K562 (cell line): ENCODE measurements at regions not wholly inside any gene's neighbourhood (a gene's known extent, or its start where the extent isn't known, plus 50 kb on each side); places are given as distances from the start of the nearest gene placed in this dataset.
A peak's percentile ranks its signal among the peaks of the same experiment; 100 is the strongest.
"Not testable (repeated sequence)": the region's sequence is repeated elsewhere in the genome, so short reads cannot be mapped to it uniquely, and the experiment has no call there.

Source experiments
- ATAC-seq: fragments of 200-7000 bp; cut with Tn5 transposase; 3 replicates; pipeline ENCODE4 v1.9.1; 2020; ENCODE audit warnings: moderate library complexity
- BruUV-seq: library from RNA; stranded (reverse); fragments of 400-500 nt; replicated peaks from 2 replicates; lab custom pipeline; 2021; lab: Mats Ljungman, UMichigan
- CTCF ChIA-PET: fragments of 300-600 bp; formaldehyde crosslinking; extraction: SDS; loops from one replicate; lab custom pipeline; 2021; ENCODE audit warnings: low intra/inter-chr PET ratio; lab: Yijun Ruan, JAX
- POLR2A ChIA-PET: fragments of 300-600, 350-650 bp; sonication (Branson Sonifier 250); formaldehyde crosslinking; extraction: SDS; loops from one replicate; lab custom pipeline; 2021; ENCODE audit warnings: antibody characterized with exemption, inconsistent platforms; lab: Yijun Ruan, JAX
- DNase-seq, 4 experiments: peaks; one replicate each; pipeline versions ENCODE4 v3.0.0 to v3.0.0-alpha.2; 2011 to 2018; ENCODE audit warnings: low spot score in 3 of 4, mixed read lengths in 3 of 4; ENCODE audit errors: extremely low read depth in 1 of 4
- FAIRE-seq: peaks from 2 replicates; lab custom pipeline; 2011; peaks lifted over from hg19 to GRCh38; lab: Jason Lieb, UNC
- H2AFZ ChIP-seq: 2 replicates; pipeline ENCODE4 v1.6.0; 2011; ENCODE audit warnings: low read depth, low read length, control low read depth, inconsistent platforms
- H3K27ac ChIP-seq: fragments of 200-600 bp; 3 replicates; pipeline ENCODE4 v1.8.0; 2011; ENCODE audit warnings: low read depth, mild to moderate bottlenecking, control low read depth, inconsistent platforms, low read length, moderate library complexity, mixed read lengths; ENCODE audit errors: extremely low read depth
- H3K27me3 ChIP-seq, 2 experiments: fragments of 300-600 bp in 1 of 2; 2 replicates in 1 of 2; 3 replicates in 1 of 2; pipeline versions ENCODE4 v1.6.0 to v1.8.0; 2011; ENCODE audit warnings: inconsistent platforms in 2 of 2, low read length in 2 of 2, mild to moderate bottlenecking in 1 of 2, mixed read lengths in 1 of 2, moderate library complexity in 1 of 2; ENCODE audit not compliant: control insufficient read depth in 2 of 2, insufficient read depth in 2 of 2
- H3K36me3 ChIP-seq: fragments of 300-600 bp; 3 replicates; pipeline ENCODE4 v1.8.0; 2011; ENCODE audit warnings: mild to moderate bottlenecking, low read length, inconsistent platforms; ENCODE audit not compliant: control insufficient read depth, insufficient read depth
- H3K4me1 ChIP-seq, 2 experiments: fragments of 200-600 bp in 1 of 2; replicated peaks in 1 of 2; 2 replicates in 1 of 2; 3 replicates in 1 of 2; pipeline versions ENCODE4 v1.5.1 to v1.8.0; 2011; ENCODE audit warnings: inconsistent platforms in 2 of 2, low read length in 2 of 2, mild to moderate bottlenecking in 1 of 2, mixed read lengths in 1 of 2, moderate library complexity in 1 of 2; ENCODE audit not compliant: control insufficient read depth in 2 of 2, insufficient read depth in 2 of 2
- H3K4me2 ChIP-seq: 2 replicates; pipeline ENCODE4 v1.6.1; 2011; ENCODE audit warnings: low read length, control low read depth, inconsistent platforms, mixed read lengths; ENCODE audit not compliant: insufficient read depth
- H3K4me3 ChIP-seq: fragments of 200-600 bp; sonication (generic), shearing (Covaris generic); 2 replicates; pipeline ENCODE4 v1.5.1; 2016; ENCODE audit warnings: control low read depth, inconsistent platforms
- H3K79me2 ChIP-seq: fragments of 200-600 bp; 3 replicates; pipeline ENCODE4 v1.8.0; 2011; ENCODE audit warnings: low read length, inconsistent platforms; ENCODE audit not compliant: control insufficient read depth, insufficient read depth
- H3K9ac ChIP-seq, 2 experiments: 2 replicates each; pipeline versions ENCODE4 v1.6.0 to v1.6.1; 2011; ENCODE audit warnings: low read depth in 2 of 2, low read length in 2 of 2, control low read depth in 1 of 2, inconsistent platforms in 1 of 2, mild to moderate bottlenecking in 1 of 2, mixed read lengths in 1 of 2; ENCODE audit not compliant: insufficient read depth in 1 of 2
- H3K9me1 ChIP-seq: one replicate; pipeline ENCODE4 v1.6.0; 2011; ENCODE audit warnings: inconsistent platforms, mild to moderate bottlenecking, low read length, moderate library complexity; ENCODE audit not compliant: control insufficient read depth, insufficient read depth
- H3K9me3 ChIP-seq: replicated peaks from 2 replicates; pipeline ENCODE4 v1.5.1; 2011; ENCODE audit warnings: low read depth, low read length, inconsistent platforms; ENCODE audit not compliant: control insufficient read depth, insufficient read depth
- H4K20me1 ChIP-seq: replicated peaks from 2 replicates; pipeline ENCODE4 v1.6.1; 2011; ENCODE audit warnings: low read length, inconsistent platforms, mixed read lengths; ENCODE audit not compliant: control insufficient read depth, insufficient read depth
- CTCF ChIP-seq, 3 experiments: IDR thresholded peaks in 2 of 3; conservative IDR thresholded peaks in 1 of 3; 2 replicates each; pipeline ENCODE4 v1.5.1; 2011 to 2012; ENCODE audit warnings: low read length in 3 of 3, mild to moderate bottlenecking in 3 of 3, control low read depth in 2 of 3, improper control_type of control experiment in 1 of 3, inconsistent platforms in 1 of 3, low read depth in 1 of 3, mixed read lengths in 1 of 3, moderate library complexity in 1 of 3; ENCODE audit not compliant: insufficient read depth in 2 of 3
- EGR1 ChIP-seq: fragments of 450-650 bp; conservative IDR thresholded peaks from 2 replicates; pipeline ENCODE4 v1.6.1; 2017; ENCODE audit warnings: mild to moderate bottlenecking
- GABPA ChIP-seq: fragments of 200-800 bp; sonication (Bioruptor generic); conservative IDR thresholded peaks from 2 replicates; pipeline ENCODE4 v1.6.1; 2016; ENCODE audit warnings: low read depth, missing genetic modification characterization, missing compliant biosample characterization
- MEIS2 ChIP-seq: fragments of 450-650 bp; IDR thresholded peaks from 2 replicates; pipeline ENCODE4 v1.6.1; 2014; ENCODE audit warnings: mild to moderate bottlenecking; ENCODE audit not compliant: partially characterized antibody
- NR2C2 ChIP-seq, 2 experiments: fragments of 200-800 bp in 1 of 2; sonication (Bioruptor generic) in 1 of 2; sonication (generic) in 1 of 2; formaldehyde crosslinking in 1 of 2; IDR thresholded peaks; 2 replicates each; pipeline versions ENCODE4 v1.6.1 to v1.8.0; 2016 to 2022; ENCODE audit warnings: mild to moderate bottlenecking in 1 of 2, missing compliant biosample characterization in 1 of 2, missing genetic modification characterization in 1 of 2, missing genetic modification reagents in 1 of 2
- NRF1 ChIP-seq, 2 experiments: fragments of 450-650 bp; IDR thresholded peaks in 1 of 2; conservative IDR thresholded peaks in 1 of 2; 2 replicates each; pipeline ENCODE4 v1.6.1; 2014; ENCODE audit warnings: mild to moderate bottlenecking in 2 of 2
- PHF8 ChIP-seq: fragments of 200-600 bp; sonication (generic); IDR thresholded peaks from 2 replicates; pipeline ENCODE4 v1.6.1; 2012; ENCODE audit warnings: mixed run types, mild to moderate bottlenecking, inconsistent platforms, low read length, moderate library complexity, borderline replicate concordance
- RBFOX2 ChIP-seq: fragments of 200-400 bp; formaldehyde crosslinking; IDR thresholded peaks from 2 replicates; pipeline ENCODE4 v1.6.1; 2017; ENCODE audit warnings: low read depth, mild to moderate bottlenecking, low read length, moderate library complexity
- TAF1 ChIP-seq: IDR thresholded peaks from 2 replicates; pipeline ENCODE4 v1.6.1; 2011; ENCODE audit warnings: mild to moderate bottlenecking, low read length, moderate library complexity; ENCODE audit not compliant: insufficient read depth, control insufficient read depth, severe bottlenecking; ENCODE audit errors: extremely low read depth
- YY1 ChIP-seq, 3 experiments: IDR thresholded peaks; 2 replicates each; pipeline ENCODE4 v1.6.1; 2011; ENCODE audit warnings: low read length in 2 of 3, mild to moderate bottlenecking in 2 of 3, moderate library complexity in 2 of 3, borderline replicate concordance in 1 of 3, control low read depth in 1 of 3, low read depth in 1 of 3; ENCODE audit not compliant: insufficient read depth in 3 of 3, insufficient replicate concordance in 2 of 3, control insufficient read depth in 1 of 3, insufficient read length in 1 of 3; ENCODE audit errors: extremely low read depth in 1 of 3
- ZBTB2 ChIP-seq: fragments of 450-650 bp; IDR thresholded peaks from 2 replicates; pipeline ENCODE4 v1.6.1; 2016; ENCODE audit warnings: antibody characterized with exemption
- WGBS: fragments of 100-300 bp; shearing (Covaris generic); methylation state at CpG from one replicate; pipeline ENCODE4 v1.1.6; 2016; ENCODE audit warnings: low coverage, mixed read lengths; ENCODE audit not compliant: insufficient coverage; ENCODE audit errors: missing lambda C conversion rate; 5-methylcytosine and 5-hydroxymethylcytosine counted together
- in situ Hi-C: fragments of 300-500 bp; cut with MboI; formaldehyde crosslinking; loops from 4 replicates; pipeline ENCODE4 v1.15.0; 2018; ENCODE audit warnings: inconsistent platforms, mixed read lengths
- intact Hi-C: fragments of 100-400 bp; cut with micrococcal nuclease; formaldehyde crosslinking; loops from 2 replicates; pipeline ENCODE4 v1.14.2; 2022

- WGBS: 6% methylated on average over 3 of the region's 16 CpGs
- H3K27me3 ChIP-seq, H3K9ac ChIP-seq, H3K9me1 ChIP-seq, H3K36me3 ChIP-seq, BruUV-seq, POLR2A ChIA-PET, H3K79me2 ChIP-seq, DNase-seq, CTCF ChIA-PET, H3K4me3 ChIP-seq, FAIRE-seq, H3K27ac ChIP-seq, H3K4me2 ChIP-seq, H3K9me3 ChIP-seq, intact Hi-C loops, in situ Hi-C loops, H3K4me1 ChIP-seq, H4K20me1 ChIP-seq, H2AFZ ChIP-seq: not testable (repeated sequence)
- ATAC-seq: peak; percentile 25
- TF ChIP-seq CTCF (IDR thresholded peaks at IDR 0.05 in 2 of 3, conservative IDR thresholded peaks at IDR 0.05 in 1 of 3; ENCODE audit: insufficient read depth in 2 of 3, low read depth in 1 of 3, low read length in 3 of 3): peak in 2 of 3 experiments; percentile 18 to 21; a peak in 2 of 6 replicates
These were observed 5397.7 kb upstream of the TPTE start for GRCh38 chr21:5123655-5124054.

DNA sequence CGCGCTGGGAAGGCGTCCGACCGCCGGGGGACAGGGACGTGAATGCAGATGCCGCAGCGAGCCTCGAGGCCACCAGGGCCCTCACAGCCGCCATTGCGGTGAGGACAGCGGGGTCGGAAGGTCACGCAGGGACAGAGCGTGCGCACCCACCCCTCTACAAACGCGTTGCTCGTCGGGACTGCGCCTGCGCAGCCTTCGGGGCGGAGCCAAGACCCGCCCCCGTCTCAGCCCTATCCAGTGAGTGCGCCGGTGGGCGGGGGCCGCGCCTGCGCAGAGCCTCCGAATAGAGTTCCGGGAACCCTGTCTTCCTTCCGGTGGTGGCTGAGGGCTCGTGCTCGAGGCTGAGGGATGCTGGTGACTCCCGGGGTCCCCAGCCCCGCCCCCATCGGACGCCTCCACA is 5393.1 kb upstream of the TPTE start:
- H3K9me3 ChIP-seq; H3K27me3 ChIP-seq; H4K20me1 ChIP-seq; BruUV-seq; H2AFZ ChIP-seq; FAIRE-seq; H3K27ac ChIP-seq; H3K9me1 ChIP-seq; H3K36me3 ChIP-seq; POLR2A ChIA-PET; H3K4me2 ChIP-seq; intact Hi-C loops; in situ Hi-C loops; H3K4me1 ChIP-seq; CTCF ChIA-PET; H3K79me2 ChIP-seq; TF ChIP-seq NR2C2 (CRISPR knock-in tag; IDR thresholded peaks at IDR 0.05): not testable (repeated sequence)
- peak overlapping the region; percentile 34 for H3K4me3 ChIP-seq
- ATAC-seq (peak; percentile 96), DNase-seq (peak in 1 of 4 experiments; percentile 94)
- peak overlapping the region; percentile 34 to 64; a peak in 2 of 4 replicates for H3K9ac ChIP-seq
- 0% methylated on average over 21 of the region's 42 CpGs for WGBS
- TF ChIP-seq TAF1 (peak; percentile 32), MEIS2 (peak; percentile 57), NRF1 (conservative IDR thresholded peaks at IDR 0.05 in 1 of 2, IDR thresholded peaks at IDR 0.05 in 1 of 2) (peak; percentile 86 to 89), NR2C2 (tag; IDR thresholded peaks at IDR 0.05) (peak; percentile 63), YY1 (IDR thresholded peaks at IDR 0.05; ENCODE audit: borderline replicate concordance in 1 of 3, control insufficient read depth in 1 of 3, extremely low read depth in 1 of 3, insufficient read depth in 3 of 3, insufficient read length in 1 of 3, insufficient replicate concordance in 2 of 3, low read depth in 1 of 3, low read length in 2 of 3) (peak in 2 of 3 experiments; percentile 70 to 73), ZBTB2 (peak; percentile 58; the same call in 1 of the 2 replicates), RBFOX2 (peak; percentile 43), EGR1 (peak; percentile 62), PHF8 (peak; percentile 24; the same call in 1 of the 2 replicates), GABPA (tag) (0 out of 2 replicates have a peak, but pooled peaks have one; percentile 10)
